Stimulated activated CD4-positive, alpha-beta T cell treated with anti-CD3 and anti-CD28 coated beads, Interleukin-4, amount 100 ng/mL, for 48 hours (primary cell): ENCODE measurements at regions not wholly inside any gene's neighbourhood (a gene's known extent, or its start where the extent isn't known, plus 50 kb on each side); places are given as distances from the start of the nearest gene placed in this dataset.
"Not testable (repeated sequence)": the region's sequence is repeated elsewhere in the genome, so short reads cannot be mapped to it uniquely, and the experiment has no call there.

ENCODE experiments used
- DNase-seq, 2 donors: peaks; one replicate each; pipeline ENCODE4 v3.0.0-alpha.2; 2020; ENCODE audit warnings: low read depth in 2 of 2

- DNase-seq = no peak
These were observed 1673.4 kb upstream of the TMEFF2 start for GRCh38 chr2:193868132-193868531.

GRCh38 chr2:193867454-193867853, 1672.7 kb upstream of the TMEFF2 start:
- DNase-seq = no peak

DNA sequence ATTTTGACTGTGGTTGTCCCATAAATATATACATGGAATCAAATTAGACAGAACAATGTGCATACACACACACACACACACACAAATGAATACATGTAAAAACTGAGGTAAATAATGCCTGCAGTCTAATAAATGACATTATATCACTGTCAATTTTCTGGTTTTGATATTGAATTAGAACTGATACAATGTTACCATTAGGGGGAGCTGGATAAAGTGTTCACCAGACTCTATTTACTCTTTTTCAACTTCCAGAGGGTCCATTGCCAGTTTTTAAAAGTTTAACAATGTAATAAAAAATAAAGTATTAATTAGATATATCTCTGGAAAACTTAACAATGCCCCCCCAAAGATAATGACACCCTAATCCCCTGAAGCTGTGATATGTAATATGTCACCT, 1666.8 kb upstream of the TMEFF2 start:
- no peak for DNase-seq

- DNase-seq = no peak
These were observed 1653.3 kb upstream of the TMEFF2 start for GRCh38 chr2:193847991-193848390.

- no peak for DNase-seq
These were observed 1652.4 kb upstream of the TMEFF2 start for GRCh38 chr2:193847130-193847529.

DNA sequence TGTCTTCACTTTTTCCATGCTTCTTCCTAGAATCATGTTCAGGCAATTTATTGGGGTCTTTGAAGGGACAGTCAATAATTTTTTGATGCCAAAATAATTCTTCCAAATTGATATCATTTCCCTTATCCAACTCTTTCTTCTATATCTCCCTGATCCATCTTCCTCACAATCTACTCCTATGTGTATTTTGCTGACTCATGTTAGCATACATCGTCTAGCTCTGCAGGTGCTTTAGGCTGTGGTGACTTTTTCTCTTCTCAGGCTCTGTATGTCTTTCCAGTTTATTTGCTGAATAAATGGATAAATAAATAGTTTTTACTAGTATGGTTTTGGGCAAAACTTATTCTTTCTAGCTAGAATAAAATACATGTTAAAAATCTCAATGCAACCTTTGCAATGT, 1650.9 kb upstream of the TMEFF2 start:
- no peak for DNase-seq

- DNase-seq = no peak
These were observed 1648.9 kb upstream of the TMEFF2 start for GRCh38 chr2:193843675-193844074.

DNA sequence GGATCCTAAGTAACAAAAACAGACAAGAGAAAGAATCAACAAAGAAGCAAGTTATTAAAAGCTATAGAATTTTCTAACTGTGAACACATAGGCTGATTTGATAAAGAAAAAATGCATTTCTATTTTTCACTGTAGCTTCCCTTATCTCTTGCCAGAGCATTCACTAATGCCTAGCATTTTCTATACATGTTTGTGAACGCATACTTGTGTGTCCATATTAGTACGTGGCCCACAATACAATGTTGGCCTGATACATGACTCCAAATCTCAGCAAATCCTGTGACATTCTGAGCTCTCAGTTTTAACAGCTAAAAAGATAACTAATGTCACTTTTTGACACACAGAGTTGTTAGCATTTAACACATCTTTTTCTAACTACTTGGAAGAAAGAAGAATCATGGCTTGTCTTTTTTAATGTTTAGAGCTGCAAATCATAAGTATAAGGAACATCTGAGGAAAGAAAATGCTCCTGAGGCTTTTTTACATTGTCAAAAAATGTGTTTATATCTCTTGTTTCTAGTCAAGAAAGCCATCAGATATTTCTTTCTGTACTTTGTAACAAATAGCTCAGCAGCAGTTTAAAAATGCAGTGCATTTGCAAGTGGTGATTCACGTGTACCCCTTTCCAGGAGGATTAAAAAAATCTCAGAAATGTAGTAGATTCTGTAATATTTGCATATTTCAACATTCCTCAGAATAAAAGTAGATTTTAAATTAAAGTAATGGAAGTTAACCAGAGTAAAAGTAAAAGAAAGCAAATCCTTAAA, 1646.8 kb upstream of the TMEFF2 start:
- no peak for DNase-seq

GRCh38 chr2:193837111-193837738, 1642.5 kb upstream of the TMEFF2 start:
- no peak for DNase-seq

DNA sequence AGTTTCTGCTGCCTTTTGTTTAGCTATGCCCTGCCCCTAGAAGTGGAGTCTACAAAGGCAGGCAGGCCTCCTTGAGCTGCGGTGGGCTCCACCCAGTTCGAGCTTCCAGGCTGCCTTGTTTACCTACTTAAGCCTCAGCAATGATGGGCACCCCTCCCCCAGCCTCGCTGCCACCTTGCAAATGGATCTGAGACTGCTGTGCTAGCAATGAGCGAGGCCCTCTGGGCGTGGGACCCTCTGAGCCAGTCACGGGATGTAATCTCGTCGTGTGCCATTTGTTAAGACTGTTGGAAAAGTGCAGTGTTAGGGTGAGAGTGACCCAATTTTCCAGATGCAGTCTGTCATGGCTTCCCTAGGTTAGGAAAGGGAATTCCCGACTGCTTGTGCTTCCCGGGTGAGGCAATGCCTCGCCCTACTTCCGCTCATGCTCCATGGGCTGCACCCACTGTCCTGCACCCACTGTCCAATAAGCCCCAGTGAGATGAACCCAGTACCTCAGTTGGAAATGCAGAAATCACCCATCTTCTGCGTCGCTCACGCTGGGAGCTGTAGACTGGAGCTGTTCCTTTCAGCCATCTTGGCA, 1641.8 kb upstream of the TMEFF2 start:
- not testable (repeated sequence) for DNase-seq

DNA sequence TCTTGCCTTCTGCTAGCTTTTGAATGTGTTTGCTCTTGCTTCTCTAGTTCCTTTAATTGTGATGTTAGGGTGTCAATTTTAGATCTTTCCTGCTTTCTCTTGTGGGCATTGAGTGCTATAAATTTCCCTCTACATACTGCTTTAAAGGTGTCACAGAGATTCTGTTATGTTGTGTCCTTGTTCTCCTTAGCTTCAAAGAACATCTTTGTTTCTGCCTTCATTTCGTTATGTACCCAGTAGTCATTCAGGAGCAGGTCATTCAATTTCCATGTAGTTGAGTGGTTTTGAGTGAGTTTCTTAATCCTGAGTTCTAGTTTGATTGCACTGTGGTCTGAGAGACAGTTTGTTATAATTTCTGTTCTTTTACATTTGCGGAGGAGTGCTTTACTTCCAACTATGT, 1639.2 kb upstream of the TMEFF2 start:
- DNase-seq = not testable (repeated sequence)

DNA sequence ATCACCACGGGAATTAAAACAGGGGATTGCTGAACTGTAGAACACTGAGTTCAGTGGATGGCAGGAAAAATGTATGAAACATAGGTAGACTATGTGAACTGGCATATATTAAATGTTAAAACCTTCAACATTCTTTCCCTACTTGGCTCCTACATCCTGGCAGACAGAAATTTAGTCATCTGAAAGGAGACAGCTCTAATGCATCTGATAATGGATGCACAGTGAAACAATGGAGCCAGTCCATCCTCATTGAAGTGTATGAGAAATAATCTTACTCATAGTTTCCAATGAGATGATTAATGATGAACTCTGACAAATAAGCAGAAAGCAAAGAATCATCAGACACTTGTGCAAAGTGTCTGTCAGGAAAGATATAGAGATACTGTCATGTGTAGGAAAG, 1629.7 kb upstream of the TMEFF2 start:
- no peak for DNase-seq

DNA sequence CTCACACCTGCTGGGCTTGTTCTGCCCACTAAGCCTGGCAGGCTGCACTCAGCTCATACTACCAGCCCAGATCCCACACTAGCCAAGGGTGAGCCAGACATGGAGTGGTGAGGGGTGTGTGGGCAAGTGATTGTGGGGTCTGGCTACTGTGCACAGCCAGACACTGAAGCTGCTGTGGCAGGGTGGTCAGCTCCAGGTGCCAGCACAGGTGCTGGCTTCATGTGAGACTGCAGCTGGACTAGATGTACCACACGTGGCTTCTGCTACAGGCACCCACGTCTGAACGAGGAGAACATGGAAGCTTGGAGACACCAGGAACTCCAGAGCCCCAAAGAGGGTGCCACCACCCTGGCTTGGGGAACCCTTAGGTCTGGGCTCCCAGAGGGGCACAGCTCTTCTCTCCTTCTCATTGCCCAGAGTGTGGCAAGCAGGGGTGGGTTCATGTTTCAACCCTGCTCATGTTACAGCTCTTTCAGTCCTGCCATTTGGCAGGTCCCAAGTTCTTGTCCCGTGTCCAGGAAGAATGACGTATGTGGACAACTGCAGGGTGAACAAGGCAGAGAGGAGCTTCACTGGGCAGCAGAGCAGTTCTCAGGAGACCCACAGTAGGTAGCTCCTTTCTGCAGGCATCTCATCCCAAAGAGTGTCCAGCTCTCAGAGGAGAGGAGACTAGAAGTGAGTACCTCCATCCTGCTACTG, 1624.2 kb upstream of the TMEFF2 start:
- no peak for DNase-seq

DNA sequence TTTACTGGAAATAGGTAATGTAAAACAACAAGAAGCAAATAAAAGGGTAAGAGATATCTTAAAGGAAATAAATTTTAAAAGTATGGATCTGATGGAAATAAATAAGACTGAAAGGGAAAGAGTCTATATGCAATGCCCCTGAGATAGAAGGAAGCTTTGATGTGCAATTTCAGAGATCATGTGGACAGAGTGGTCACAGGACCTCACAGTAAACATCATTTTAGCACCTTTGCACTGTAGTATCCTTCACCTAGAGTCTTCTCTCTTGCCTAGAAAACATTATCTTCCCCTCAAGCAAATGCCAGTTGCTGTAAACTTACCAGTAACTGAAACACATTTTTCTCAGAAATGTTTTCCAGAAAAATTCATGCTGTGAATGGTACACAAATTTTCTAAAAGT, 1621.3 kb upstream of the TMEFF2 start:
- DNase-seq = no peak

DNA sequence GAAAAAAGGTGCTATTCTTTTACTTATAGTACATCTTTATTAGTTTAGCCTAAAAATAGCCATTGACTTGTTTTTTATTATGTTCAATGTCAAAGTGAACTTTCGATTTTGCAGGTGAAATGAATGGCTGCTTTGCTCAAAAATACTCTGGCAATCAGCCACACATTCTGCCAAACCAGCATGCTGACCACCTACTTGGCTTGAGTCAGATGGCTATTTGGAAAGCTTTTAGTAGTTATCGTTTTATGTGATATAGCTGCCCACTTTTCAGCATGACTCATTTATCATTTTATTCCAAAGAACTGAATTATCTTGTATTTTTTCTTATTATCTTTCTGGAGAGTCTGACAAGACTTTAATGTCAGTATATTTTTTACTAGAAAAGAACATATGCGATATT, 1615.8 kb upstream of the TMEFF2 start:
- no peak for DNase-seq

GRCh38 chr2:193808877-193809276, 1614.1 kb upstream of the TMEFF2 start:
- DNase-seq = no peak

GRCh38 chr2:193806088-193806774, 1611.5 kb upstream of the TMEFF2 start:
- DNase-seq = no peak

GRCh38 chr2:193796847-193797246, 1602.1 kb upstream of the TMEFF2 start:
- no peak for DNase-seq

GRCh38 chr2:193793914-193794313, 1599.2 kb upstream of the TMEFF2 start:
- DNase-seq = no peak

DNA sequence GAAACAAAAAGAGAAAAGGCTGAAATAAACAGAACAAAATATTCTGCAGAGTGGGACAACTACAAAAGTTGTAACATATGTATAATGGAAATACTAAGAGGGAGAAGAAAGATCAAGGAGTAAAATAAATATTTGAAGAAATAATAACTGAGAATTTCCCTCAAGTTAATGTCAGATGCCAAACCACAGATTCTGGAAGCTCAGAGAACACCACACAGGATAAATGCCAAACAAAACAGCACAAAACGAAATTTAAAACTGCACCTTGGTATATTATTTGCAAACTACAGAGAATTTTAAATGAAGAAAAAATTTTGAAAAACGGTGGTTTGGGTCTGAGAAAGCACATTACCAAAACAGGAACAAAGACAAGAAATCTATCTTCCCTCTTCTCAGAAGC, 1588.9 kb upstream of the TMEFF2 start:
- DNase-seq = no peak

DNA sequence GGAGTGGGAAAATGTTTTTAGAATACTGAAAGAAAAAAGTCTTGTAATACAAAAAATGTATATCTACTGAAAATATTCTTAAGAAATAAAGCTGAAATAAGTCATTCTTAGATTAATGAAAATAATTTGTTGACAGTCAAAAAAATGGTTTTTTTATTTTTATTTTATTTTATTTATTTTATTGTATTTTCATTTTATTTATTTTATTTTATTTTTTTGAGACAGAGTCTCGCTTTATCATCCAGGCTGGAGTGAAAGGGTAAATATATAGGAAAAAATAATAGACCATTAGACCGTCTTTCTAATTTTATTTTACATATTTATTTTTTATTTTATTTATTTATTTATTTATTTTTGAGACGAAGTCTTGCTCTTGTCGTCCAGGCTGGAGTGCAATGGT, 1583.6 kb upstream of the TMEFF2 start:
- DNase-seq = no peak

DNA sequence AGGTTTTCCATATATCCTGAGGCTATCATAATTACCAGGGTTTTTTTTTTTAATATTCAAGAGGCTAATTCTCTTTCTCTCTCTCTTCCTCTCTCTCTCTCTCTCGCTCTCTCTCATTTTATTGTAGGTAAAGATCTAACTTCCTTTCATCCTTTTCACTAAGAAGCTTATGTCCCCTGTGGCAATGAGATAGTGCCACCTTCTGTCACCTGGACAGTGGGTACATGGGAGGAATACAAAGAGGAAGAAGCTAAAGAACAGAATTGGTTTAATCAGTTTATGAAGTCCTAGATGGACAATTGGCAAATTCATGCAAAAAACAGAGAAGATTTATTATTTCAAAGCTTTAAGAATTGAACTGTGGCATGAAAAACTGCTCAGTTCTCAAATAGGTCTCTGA, 1582.3 kb upstream of the TMEFF2 start:
- no peak for DNase-seq
